DND-41 (cell line): ENCODE measurements at regions not wholly inside any gene's neighbourhood (a gene's known extent, or its start where the extent isn't known, plus 50 kb on each side); places are given as distances from the start of the nearest gene placed in this dataset.

ENCODE experiments used
- ATAC-seq: fragments of 200-7000 bp; cut with Tn5 transposase; 3 replicates; pipeline ENCODE4 v1.9.1; 2021; ENCODE audit warnings: low read depth; ENCODE audit not compliant: insufficient read depth
- DNase-seq: peaks from one replicate; pipeline ENCODE4 v3.0.0-alpha.2; 2020
- H2AFZ ChIP-seq: 2 replicates; pipeline ENCODE4 v1.6.0; 2012; ENCODE audit warnings: low read depth, low read length
- H3K27ac ChIP-seq: 2 replicates; pipeline ENCODE4 v1.5.1; 2012; ENCODE audit warnings: low read length, inconsistent platforms
- H3K27me3 ChIP-seq: fragments of 200-600 bp; sonication (generic); 2 replicates; pipeline ENCODE4 v1.6.0; 2012; ENCODE audit warnings: low read length, mild to moderate bottlenecking, inconsistent platforms; ENCODE audit not compliant: insufficient read depth, poor library complexity
- H3K36me3 ChIP-seq: 2 replicates; pipeline ENCODE4 v1.5.1; 2012; ENCODE audit warnings: low read length, inconsistent platforms; ENCODE audit not compliant: insufficient read depth
- H3K4me1 ChIP-seq: 2 replicates; pipeline ENCODE4 v1.5.1; 2012; ENCODE audit warnings: mild to moderate bottlenecking, low read length; ENCODE audit not compliant: insufficient read depth
- H3K4me2 ChIP-seq: 2 replicates; pipeline ENCODE4 v1.6.0; 2012; ENCODE audit warnings: mild to moderate bottlenecking, moderate library complexity, low read length, inconsistent platforms; ENCODE audit not compliant: insufficient read depth
- H3K4me3 ChIP-seq, 2 experiments: fragments of 200-600 bp in 1 of 2; shearing (Covaris generic) in 1 of 2; 2 replicates each; pipeline ENCODE4 v1.5.1; 2012 to 2016; ENCODE audit warnings: inconsistent platforms in 2 of 2, low read length in 2 of 2, mild to moderate bottlenecking in 2 of 2, low read depth in 1 of 2, moderate library complexity in 1 of 2
- H3K79me2 ChIP-seq: 2 replicates; pipeline ENCODE4 v1.6.0; 2012; ENCODE audit warnings: low read length, inconsistent platforms; ENCODE audit not compliant: insufficient read depth
- H3K9ac ChIP-seq: 2 replicates; pipeline ENCODE4 v1.6.0; 2012; ENCODE audit warnings: low read depth, mild to moderate bottlenecking, inconsistent platforms, low read length, moderate library complexity
- H3K9me3 ChIP-seq: 2 replicates; pipeline ENCODE4 v1.5.1; 2012; ENCODE audit warnings: low read length, moderate library complexity, mild to moderate bottlenecking, inconsistent platforms; ENCODE audit not compliant: insufficient read depth, severe bottlenecking
- H4K20me1 ChIP-seq: 2 replicates; pipeline ENCODE4 v1.6.0; 2012; ENCODE audit warnings: low read length; ENCODE audit not compliant: insufficient read depth
- CTCF ChIP-seq: IDR thresholded peaks from 2 replicates; pipeline ENCODE4 v1.5.1; 2012; ENCODE audit warnings: borderline replicate concordance, low read length, moderate library complexity, mild to moderate bottlenecking; ENCODE audit not compliant: poor library complexity, severe bottlenecking; ENCODE audit errors: extremely low read depth
- EZH2 ChIP-seq: IDR thresholded peaks from 3 replicates; pipeline ENCODE4 v1.6.1; 2012; ENCODE audit warnings: borderline replicate concordance, low read depth, mild to moderate bottlenecking, moderate library complexity, low read length, inconsistent platforms; ENCODE audit not compliant: severe bottlenecking

- Histone ChIP-seq H2AFZ (no peak overlapping the region), H3K9ac (no peak overlapping the region), H3K27ac (no peak overlapping the region), H3K79me2 (no peaks in the 10 kb centered on the region), H3K27me3 (no peaks in the 10 kb centered on the region), H4K20me1 (no peaks in the 10 kb centered on the region), H3K4me1 (no peaks in the 10 kb centered on the region), H3K36me3 (no peaks in the 10 kb centered on the region), H3K9me3 (no peaks in the 10 kb centered on the region), H3K4me3 (no peak overlapping the region), H3K4me2 (no peak overlapping the region)
- no peak for ATAC-seq
- DNase-seq: no peak
- TF ChIP-seq CTCF: no peak
- TF ChIP-seq EZH2: no peak
Measured at GRCh38 chr9:26261503-26262330, 583.5 kb upstream of the TUSC1 start.

- no peaks in the 10 kb centered on the region for H3K79me2 ChIP-seq
- H3K36me3 ChIP-seq: no peaks in the 10 kb centered on the region
- H3K4me1 ChIP-seq: no peaks in the 10 kb centered on the region
- H4K20me1 ChIP-seq: no peaks in the 10 kb centered on the region
- DNase-seq: no peak
- H3K9ac ChIP-seq: no peak overlapping the region
- no peaks in the 10 kb centered on the region for H3K27me3 ChIP-seq
- no peak overlapping the region for H3K4me3 ChIP-seq
- no peak overlapping the region for H3K4me2 ChIP-seq
- H3K9me3 ChIP-seq: no peaks in the 10 kb centered on the region
- ATAC-seq: no peak
- no peak overlapping the region for H2AFZ ChIP-seq
- TF ChIP-seq CTCF (no peak), EZH2 (no peak)
- H3K27ac ChIP-seq: no peak overlapping the region
Measured at GRCh38 chr9:26260238-26260637, 582.0 kb upstream of the TUSC1 start.

- H3K4me3 ChIP-seq: no peak overlapping the region
- no peaks in the 10 kb centered on the region for H3K9me3 ChIP-seq
- H3K27ac ChIP-seq: no peak overlapping the region
- H2AFZ ChIP-seq: no peak overlapping the region
- H3K36me3 ChIP-seq: no peaks in the 10 kb centered on the region
- no peaks in the 10 kb centered on the region for H4K20me1 ChIP-seq
- H3K27me3 ChIP-seq: no peaks in the 10 kb centered on the region
- TF ChIP-seq EZH2: no peak
- TF ChIP-seq CTCF: no peak
- no peak overlapping the region for H3K9ac ChIP-seq
- DNase-seq (no peak), ATAC-seq (no peak)
- no peaks in the 10 kb centered on the region for H3K4me1 ChIP-seq
- no peak overlapping the region for H3K4me2 ChIP-seq
- no peaks in the 10 kb centered on the region for H3K79me2 ChIP-seq
Measured at GRCh38 chr9:26247861-26248260, 569.6 kb upstream of the TUSC1 start.
